SIG-M5 treated with dmso at 0.1 percent for 504 hours (cell line): ENCODE measurements at regions not wholly inside any gene's neighbourhood (a gene's known extent, or its start where the extent isn't known, plus 50 kb on each side); places are given as distances from the start of the nearest gene placed in this dataset.
"Not testable (repeated sequence)": the region's sequence is repeated elsewhere in the genome, so short reads cannot be mapped to it uniquely, and the experiment has no call there.

Source experiments
- DNase-seq: peaks from one replicate; lab custom pipeline; 2025; ENCODE audit not compliant: unreplicated experiment; lab: John Stamatoyannopoulos, UW

- DNase-seq, result no peak
Measured at GRCh38 chr4:149203256-149204001, 612.2 kb downstream of the IQCM start.

- DNase-seq, result no peak
Measured at GRCh38 chr4:149202117-149202516, 613.5 kb downstream of the IQCM start.

- DNase-seq, result no peak
Measured at GRCh38 chr4:149199594-149199993, 616.0 kb downstream of the IQCM start.

GRCh38 chr4:149194061-149194460 lies 621.6 kb downstream of the IQCM start:
- DNase-seq, result no peak

- DNase-seq, result no peak
Measured at GRCh38 chr4:149187726-149188125, 627.9 kb downstream of the IQCM start.

GRCh38 chr4:149183638-149184037 lies 632.0 kb downstream of the IQCM start:
- DNase-seq, result no peak

- not testable (repeated sequence) for DNase-seq
Measured at GRCh38 chr4:149181459-149181858, 634.2 kb downstream of the IQCM start.

- DNase-seq, result no peak
Measured at GRCh38 chr4:149176039-149176438, 639.6 kb downstream of the IQCM start.

GRCh38 chr4:149175549-149175948 lies 640.1 kb downstream of the IQCM start:
- no peak for DNase-seq

- DNase-seq, result no peak
Measured at GRCh38 chr4:149173241-149174013, 642.2 kb downstream of the IQCM start.

GRCh38 chr4:149168645-149169044 lies 647.0 kb downstream of the IQCM start:
- no peak for DNase-seq

GRCh38 chr4:149166876-149167275 lies 648.8 kb downstream of the IQCM start:
- no peak for DNase-seq

GRCh38 chr4:149166365-149166764 lies 649.3 kb downstream of the IQCM start:
- DNase-seq, result no peak

- no peak for DNase-seq
Measured at GRCh38 chr4:149164282-149164681, 651.4 kb downstream of the IQCM start.

- DNase-seq, result no peak
Measured at GRCh38 chr4:149161247-149161646, 654.4 kb downstream of the IQCM start.

- no peak for DNase-seq
Measured at GRCh38 chr4:149160370-149160769, 655.3 kb downstream of the IQCM start.

GRCh38 chr4:149158817-149159216 lies 656.8 kb downstream of the IQCM start:
- no peak for DNase-seq

- DNase-seq, result no peak
Measured at GRCh38 chr4:149145803-149146202, 669.8 kb downstream of the IQCM start.

- DNase-seq, result no peak
Measured at GRCh38 chr4:149144060-149144459, 671.6 kb downstream of the IQCM start.

- DNase-seq, result no peak
Measured at GRCh38 chr4:149141391-149141790, 674.3 kb downstream of the IQCM start.

GRCh38 chr4:149140841-149141240 lies 674.8 kb downstream of the IQCM start:
- DNase-seq, result no peak

- DNase-seq, result no peak
Measured at GRCh38 chr4:149136951-149137620, 678.6 kb downstream of the IQCM start.
